ENCODE measurements at regions not wholly inside any gene's neighbourhood (a gene's known extent, or its start where the extent isn't known, plus 50 kb on each side); places are given as distances from the start of the nearest gene placed in this dataset.

DNA sequence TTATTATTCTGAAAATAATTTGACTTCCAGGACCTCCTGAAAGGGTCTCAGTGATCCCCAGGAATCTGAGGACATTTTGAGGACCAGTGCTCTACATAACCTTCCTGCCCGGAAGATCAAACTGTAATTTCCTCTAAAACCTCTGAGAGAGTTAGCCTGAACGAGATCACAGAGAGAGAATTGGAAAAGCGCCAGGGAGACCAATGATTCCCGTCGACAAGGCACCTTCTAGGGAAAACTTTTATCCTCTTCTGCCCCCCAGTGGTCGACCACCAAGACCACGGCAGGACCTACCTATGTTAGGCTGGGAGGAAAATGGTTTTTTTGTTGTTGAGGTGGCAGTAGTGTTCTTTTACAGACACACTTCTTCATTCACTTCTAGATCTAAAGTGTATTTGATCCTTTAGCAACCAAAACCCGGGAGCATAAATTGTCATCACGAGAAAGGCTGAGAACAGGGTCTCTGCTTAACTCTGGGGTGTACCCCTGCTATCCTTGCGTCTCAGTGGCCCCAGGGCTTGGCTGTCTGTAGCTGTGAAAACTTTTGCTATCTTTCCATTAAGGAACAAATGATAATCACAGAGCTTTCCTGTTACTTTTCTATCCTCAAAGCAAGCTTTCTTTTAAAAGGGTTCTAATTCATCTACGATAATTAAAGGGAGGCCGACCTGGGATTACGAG lies 62.9 kb upstream of the NID2 start:
- TF ChIP-seq, protein P1, sequence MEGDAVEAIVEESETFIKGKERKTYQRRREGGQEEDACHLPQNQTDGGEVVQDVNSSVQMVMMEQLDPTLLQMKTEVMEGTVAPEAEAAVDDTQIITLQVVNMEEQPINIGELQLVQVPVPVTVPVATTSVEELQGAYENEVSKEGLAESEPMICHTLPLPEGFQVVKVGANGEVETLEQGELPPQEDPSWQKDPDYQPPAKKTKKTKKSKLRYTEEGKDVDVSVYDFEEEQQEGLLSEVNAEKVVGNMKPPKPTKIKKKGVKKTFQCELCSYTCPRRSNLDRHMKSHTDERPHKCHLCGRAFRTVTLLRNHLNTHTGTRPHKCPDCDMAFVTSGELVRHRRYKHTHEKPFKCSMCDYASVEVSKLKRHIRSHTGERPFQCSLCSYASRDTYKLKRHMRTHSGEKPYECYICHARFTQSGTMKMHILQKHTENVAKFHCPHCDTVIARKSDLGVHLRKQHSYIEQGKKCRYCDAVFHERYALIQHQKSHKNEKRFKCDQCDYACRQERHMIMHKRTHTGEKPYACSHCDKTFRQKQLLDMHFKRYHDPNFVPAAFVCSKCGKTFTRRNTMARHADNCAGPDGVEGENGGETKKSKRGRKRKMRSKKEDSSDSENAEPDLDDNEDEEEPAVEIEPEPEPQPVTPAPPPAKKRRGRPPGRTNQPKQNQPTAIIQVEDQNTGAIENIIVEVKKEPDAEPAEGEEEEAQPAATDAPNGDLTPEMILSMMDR (conservative IDR thresholded peaks at IDR 0.05 in 1 of 2, IDR thresholded peaks at IDR 0.05 in 1 of 2; ENCODE audit: extremely low read depth in 1 of 2, insufficient read depth in 1 of 2, low read depth in 1 of 2, low read length in 2 of 2), result peak; percentile 66 to 84
- no peak for TF ChIP-seq EZH2 (IDR thresholded peaks at IDR 0.05; ENCODE audit: borderline replicate concordance, low read length)

Measured in mammary epithelial cell (primary cell).